ENCODE measurements at regions not wholly inside any gene's neighbourhood (a gene's known extent, or its start where the extent isn't known, plus 50 kb on each side); places are given as distances from the start of the nearest gene placed in this dataset.
A peak's percentile ranks its signal among the peaks of the same experiment; 100 is the strongest.

DNA sequence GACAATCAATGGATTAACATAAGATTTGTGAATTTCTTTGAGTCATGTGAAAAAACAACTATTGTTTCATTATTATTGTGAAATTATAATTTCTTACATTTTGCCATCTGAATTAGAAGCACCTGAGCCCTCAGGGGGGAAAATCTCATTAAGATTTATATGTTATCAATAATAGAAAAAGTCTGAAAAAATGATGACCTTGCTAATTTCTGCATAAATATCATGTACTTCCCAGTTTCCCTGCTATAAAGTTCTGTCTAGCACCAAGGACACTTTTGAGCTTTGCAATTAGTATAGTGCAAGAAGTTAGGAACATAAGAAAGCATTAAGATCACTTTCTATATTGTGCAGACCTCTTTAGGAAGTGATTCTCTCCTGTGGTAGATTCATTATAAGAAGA, 488.3 kb upstream of the TUSC1 start:
- H4K20me1 ChIP-seq (replicated peaks in 1 of 2; ENCODE audit: control insufficient read depth in 1 of 2, insufficient read depth in 2 of 2, low read length in 2 of 2) = no peaks in the 10 kb centered on the region
- no peaks in the 10 kb centered on the region for H3K23me2 ChIP-seq (ENCODE audit: low read depth, low read length)
- H3K4ac ChIP-seq (replicated peaks; ENCODE audit: insufficient read length, low read depth, low read length) = no peak overlapping the region
- H2BK20ac ChIP-seq (ENCODE audit: low read length) = no peak overlapping the region
- no peak overlapping the region for H3K14ac ChIP-seq (ENCODE audit: insufficient read length)
- no peak overlapping the region for H2BK120ac ChIP-seq (replicated peaks; ENCODE audit: low read depth, low read length)
- H3K56ac ChIP-seq (replicated peaks; ENCODE audit: insufficient read length, low read depth, low read length) = no peak overlapping the region
- H3K79me1 ChIP-seq (ENCODE audit: low read depth, low read length) = no peaks in the 10 kb centered on the region
- H3K4me3 ChIP-seq (ENCODE audit: extremely low read depth in 1 of 4, insufficient read depth in 2 of 4, low read depth in 3 of 4, low read length in 4 of 4) = no peak overlapping the region
- DNase-seq (ENCODE audit: low read depth in 1 of 2, low spot score in 2 of 2) = no peak
- no peaks in the 10 kb centered on the region for H3K36me3 ChIP-seq (ENCODE audit: control insufficient read depth in 2 of 4, insufficient read depth in 4 of 4, low read length in 3 of 4)
- H2BK5ac ChIP-seq (ENCODE audit: low read depth, low read length) = no peak overlapping the region
- FAIRE-seq = no peak
- H3K27ac ChIP-seq (ENCODE audit: low read depth, low read length) = no peak overlapping the region
- H4K8ac ChIP-seq (ENCODE audit: extremely low read depth, insufficient read depth, low read length) = no peak overlapping the region
- CTCF ChIA-PET (ENCODE audit: partially characterized antibody) = no interaction called here
- H2BK15ac ChIP-seq (ENCODE audit: low read length) = no peak overlapping the region
- no peaks in the 10 kb centered on the region for H3K9me3 ChIP-seq (ENCODE audit: insufficient read depth in 2 of 2, low read depth in 1 of 2, low read length in 1 of 2)
- no peak overlapping the region for H2AFZ ChIP-seq (ENCODE audit: low read length)
- H3K4me1 ChIP-seq (replicated peaks in 1 of 4; ENCODE audit: control insufficient read depth in 3 of 4, insufficient read depth in 4 of 4, low read length in 3 of 4) = no peaks in the 10 kb centered on the region
- H3K9ac ChIP-seq (replicated peaks in 1 of 4; ENCODE audit: extremely low read depth in 1 of 4, low read depth in 3 of 4, low read length in 3 of 4) = no peak overlapping the region
- TF ChIP-seq MAFK (IDR thresholded peaks at IDR 0.05; ENCODE audit: low read depth, low read length) (peak; percentile 86), CHD2 (IDR thresholded peaks at IDR 0.05; ENCODE audit: low read length) (no peak), SAP30 (IDR thresholded peaks at IDR 0.05; ENCODE audit: insufficient read depth, insufficient replicate concordance, low read length) (no peak), KDM5A (IDR thresholded peaks at IDR 0.05; ENCODE audit: low read length) (no peak)
- POLR2A ChIA-PET (ENCODE audit: partially characterized antibody) = no interaction called here
- no peak overlapping the region for H2AK5ac ChIP-seq (ENCODE audit: low read depth, low read length)
- H2BK12ac ChIP-seq (ENCODE audit: low read depth, low read length) = no peak overlapping the region
- H4K5ac ChIP-seq (ENCODE audit: insufficient read length, low read depth, low read length) = no peak overlapping the region
- H3K27me3 ChIP-seq (replicated peaks in 1 of 4; ENCODE audit: control insufficient read depth in 3 of 4, extremely low read depth in 1 of 4, insufficient read depth in 3 of 4, low read length in 3 of 4) = no peaks in the 10 kb centered on the region
- no peak overlapping the region for H4K91ac ChIP-seq (replicated peaks; ENCODE audit: insufficient read length, low read length)
- H3K18ac ChIP-seq (ENCODE audit: extremely low read depth, low read length) = no peak overlapping the region
- H3K79me2 ChIP-seq (ENCODE audit: control insufficient read depth in 1 of 2, insufficient read depth in 2 of 2, low read length in 2 of 2) = no peaks in the 10 kb centered on the region
- no peak overlapping the region for H3K4me2 ChIP-seq (ENCODE audit: insufficient read depth in 1 of 2, low read depth in 2 of 2, low read length in 2 of 2)
- H3K23ac ChIP-seq (ENCODE audit: insufficient read length) = no peak overlapping the region
